ENCODE measurements at regions not wholly inside any gene's neighbourhood (a gene's known extent, or its start where the extent isn't known, plus 50 kb on each side); places are given as distances from the start of the nearest gene placed in this dataset.

DNA sequence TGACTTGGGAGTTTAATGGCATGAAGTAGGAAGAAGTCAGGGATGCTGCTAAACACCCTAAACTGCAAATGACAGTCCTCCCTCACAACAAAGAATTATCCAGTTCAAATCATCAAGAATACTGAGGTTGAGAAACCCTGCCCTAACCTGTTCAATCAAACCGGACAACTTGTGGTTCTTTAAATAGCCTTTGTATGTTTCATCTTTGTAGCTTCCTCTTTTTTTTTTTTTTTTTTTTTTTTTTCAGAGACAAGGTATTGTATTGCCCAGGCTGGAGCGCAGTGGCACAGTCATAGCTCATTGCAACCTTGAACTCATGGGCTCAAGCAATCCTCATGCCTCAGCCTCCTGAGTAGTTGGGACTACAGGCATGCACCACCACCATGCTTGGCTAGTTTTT, 52.5 kb upstream of the TTC29 start:
- DNase-seq (ENCODE audit: low spot score in 2 of 2): no peak

DNA sequence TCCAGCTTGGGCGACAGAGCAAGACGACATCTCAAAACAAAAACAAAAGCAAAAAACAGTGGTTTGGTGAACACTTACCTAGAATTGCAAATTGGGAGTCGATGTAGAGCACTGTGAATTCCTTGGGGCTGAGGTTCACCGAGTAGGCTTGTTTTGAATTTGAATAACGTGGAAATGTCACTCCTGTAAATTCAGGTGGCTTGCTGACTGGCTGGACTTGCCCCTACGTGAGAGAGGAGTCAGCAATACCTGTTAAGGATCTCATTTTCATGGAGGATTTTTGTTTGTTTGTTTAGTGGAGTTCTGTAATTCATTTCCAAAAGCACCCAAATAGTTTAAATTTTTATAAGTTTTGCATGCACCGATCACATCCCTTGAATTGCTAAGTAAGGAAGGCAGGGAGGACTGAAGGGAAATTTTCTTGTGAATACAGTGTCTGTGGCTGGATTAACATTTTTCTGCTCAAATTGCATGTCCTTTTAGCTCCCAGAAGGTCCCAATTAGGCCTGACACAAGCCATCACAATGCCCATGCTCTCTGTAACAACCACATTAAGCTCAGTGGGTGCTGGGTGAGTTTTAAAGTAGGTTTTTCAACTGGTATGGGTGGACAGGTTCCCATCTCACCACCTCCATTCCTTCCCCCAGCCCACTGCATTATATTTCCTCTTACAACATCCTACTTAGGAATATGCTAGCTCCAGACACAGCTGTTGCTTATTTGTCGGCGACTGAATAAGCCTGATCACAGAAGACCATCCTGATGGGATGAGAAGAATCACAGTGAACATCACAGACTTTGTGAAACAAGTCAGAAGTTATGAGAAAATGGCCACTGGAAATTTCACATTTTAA, 58.5 kb upstream of the TTC29 start:
- no peak overlapping the region for H3K27ac ChIP-seq
- H3K9me3 ChIP-seq: no peaks in the 10 kb centered on the region
- no peaks in the 10 kb centered on the region for H3K36me3 ChIP-seq
- TF ChIP-seq, protein P1, sequence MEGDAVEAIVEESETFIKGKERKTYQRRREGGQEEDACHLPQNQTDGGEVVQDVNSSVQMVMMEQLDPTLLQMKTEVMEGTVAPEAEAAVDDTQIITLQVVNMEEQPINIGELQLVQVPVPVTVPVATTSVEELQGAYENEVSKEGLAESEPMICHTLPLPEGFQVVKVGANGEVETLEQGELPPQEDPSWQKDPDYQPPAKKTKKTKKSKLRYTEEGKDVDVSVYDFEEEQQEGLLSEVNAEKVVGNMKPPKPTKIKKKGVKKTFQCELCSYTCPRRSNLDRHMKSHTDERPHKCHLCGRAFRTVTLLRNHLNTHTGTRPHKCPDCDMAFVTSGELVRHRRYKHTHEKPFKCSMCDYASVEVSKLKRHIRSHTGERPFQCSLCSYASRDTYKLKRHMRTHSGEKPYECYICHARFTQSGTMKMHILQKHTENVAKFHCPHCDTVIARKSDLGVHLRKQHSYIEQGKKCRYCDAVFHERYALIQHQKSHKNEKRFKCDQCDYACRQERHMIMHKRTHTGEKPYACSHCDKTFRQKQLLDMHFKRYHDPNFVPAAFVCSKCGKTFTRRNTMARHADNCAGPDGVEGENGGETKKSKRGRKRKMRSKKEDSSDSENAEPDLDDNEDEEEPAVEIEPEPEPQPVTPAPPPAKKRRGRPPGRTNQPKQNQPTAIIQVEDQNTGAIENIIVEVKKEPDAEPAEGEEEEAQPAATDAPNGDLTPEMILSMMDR (IDR thresholded peaks at IDR 0.05): no peak
- H3K27me3 ChIP-seq: no peaks in the 10 kb centered on the region
- no peak overlapping the region for H3K4me3 ChIP-seq
- no peaks in the 10 kb centered on the region for H3K4me1 ChIP-seq
- intact Hi-C loops (cut with DNase I): no loop called here
- no peak for DNase-seq (ENCODE audit: low spot score in 2 of 2)

More for the DNA sequence above, 52.5 kb upstream of the TTC29 start:
- no peak overlapping the region for H3K4me3 ChIP-seq
- H3K9me3 ChIP-seq: no peaks in the 10 kb centered on the region
- TF ChIP-seq, protein P1 (IDR thresholded peaks at IDR 0.05): no peak
- H3K27me3 ChIP-seq: no peaks in the 10 kb centered on the region
- H3K4me1 ChIP-seq: no peaks in the 10 kb centered on the region
- intact Hi-C loops (cut with DNase I): no loop called here
- no peaks in the 10 kb centered on the region for H3K36me3 ChIP-seq
- H3K27ac ChIP-seq: no peak overlapping the region

- Histone ChIP-seq H3K36me3 (no peaks in the 10 kb centered on the region), H3K27ac (no peak overlapping the region), H3K27me3 (no peaks in the 10 kb centered on the region), H3K9me3 (no peaks in the 10 kb centered on the region), H3K4me1 (no peaks in the 10 kb centered on the region), H3K4me3 (no peak overlapping the region)
- no peak for DNase-seq (ENCODE audit: low spot score in 2 of 2)
- intact Hi-C loops (cut with DNase I): no loop called here
- TF ChIP-seq, protein P1 (IDR thresholded peaks at IDR 0.05): no peak
Observed at GRCh38 chr4:147006229-147006628, 60.6 kb upstream of the TTC29 start.

GRCh38 chr4:147009875-147010274, 64.2 kb upstream of the TTC29 start:
- no peak for DNase-seq (ENCODE audit: low spot score in 2 of 2)
- H3K27me3 ChIP-seq: no peaks in the 10 kb centered on the region
- no peak overlapping the region for H3K27ac ChIP-seq
- TF ChIP-seq, protein P1 (IDR thresholded peaks at IDR 0.05): no peak
- no peaks in the 10 kb centered on the region for H3K4me1 ChIP-seq
- no peak overlapping the region for H3K4me3 ChIP-seq
- no peaks in the 10 kb centered on the region for H3K9me3 ChIP-seq
- H3K36me3 ChIP-seq: no peaks in the 10 kb centered on the region
- intact Hi-C loops (cut with DNase I): no loop called here

- TF ChIP-seq, protein P1 (IDR thresholded peaks at IDR 0.05): no peak
- Histone ChIP-seq H3K4me1 (no peaks in the 10 kb centered on the region), H3K27ac (no peak overlapping the region), H3K27me3 (no peaks in the 10 kb centered on the region), H3K9me3 (no peaks in the 10 kb centered on the region), H3K36me3 (no peaks in the 10 kb centered on the region), H3K4me3 (no peak overlapping the region)
- no peak for DNase-seq (ENCODE audit: low spot score in 2 of 2)
- intact Hi-C loops (cut with DNase I): no loop called here
Observed at GRCh38 chr4:147011411-147011810, 65.7 kb upstream of the TTC29 start.

Measured in ascending aorta (tissue), 2 donors.